Endothelial cell of umbilical vein (primary cell): ENCODE measurements at regions not wholly inside any gene's neighbourhood (a gene's known extent, or its start where the extent isn't known, plus 50 kb on each side); places are given as distances from the start of the nearest gene placed in this dataset.

Experiments used
- BruUV-seq: library from RNA; stranded (reverse); fragments of 400-500 nt; replicated peaks from 2 replicates; lab custom pipeline; 2021; lab: Mats Ljungman, UMichigan
- CTCF ChIA-PET: fragments of 300-600, 350-600 bp; sonication (Branson Sonifier 250); formaldehyde crosslinking; loops from one replicate; lab custom pipeline; 2021; ENCODE audit warnings: antibody characterized with exemption, inconsistent platforms; lab: Charles Lee
- POLR2A ChIA-PET: fragments of 300-600, 350-600 bp; sonication (Branson Sonifier 250); formaldehyde crosslinking; loops from one replicate; lab custom pipeline; 2021; ENCODE audit warnings: antibody characterized with exemption, inconsistent platforms; lab: Charles Lee
- DNase-seq: peaks from one replicate; pipeline ENCODE4 v3.0.0-alpha.2; 2011; ENCODE audit warnings: low read depth, low spot score
- FAIRE-seq: peaks from 2 replicates; lab custom pipeline; 2011; peaks lifted over from hg19 to GRCh38; lab: Jason Lieb, UNC
- H2AFZ ChIP-seq: 2 replicates; pipeline ENCODE4 v1.6.0; 2012; ENCODE audit warnings: low read depth, low read length, control low read depth, inconsistent platforms
- H3K27ac ChIP-seq: 2 replicates; pipeline ENCODE4 v1.5.1; 2011; ENCODE audit warnings: low read depth, mild to moderate bottlenecking, control low read depth, low read length, moderate library complexity; ENCODE audit not compliant: insufficient read depth
- H3K27me3 ChIP-seq, 2 experiments: 2 replicates each; pipeline versions ENCODE4 v1.6.0 to v1.6.1; 2011; ENCODE audit warnings: low read length in 2 of 2, mixed read lengths in 1 of 2; ENCODE audit not compliant: control insufficient read depth in 2 of 2, insufficient read depth in 2 of 2
- H3K36me3 ChIP-seq, 2 experiments: 2 replicates in 1 of 2; 3 replicates in 1 of 2; pipeline ENCODE4 v1.5.1; 2011; ENCODE audit warnings: low read length in 2 of 2, mild to moderate bottlenecking in 1 of 2, moderate library complexity in 1 of 2; ENCODE audit not compliant: control insufficient read depth in 2 of 2, insufficient read depth in 2 of 2; ENCODE audit errors: extremely low read depth in 1 of 2
- H3K4me1 ChIP-seq: 3 replicates; pipeline ENCODE4 v1.5.1; 2011; ENCODE audit warnings: mild to moderate bottlenecking, low read length; ENCODE audit not compliant: control insufficient read depth, insufficient read depth; ENCODE audit errors: extremely low read depth
- H3K4me2 ChIP-seq: 2 replicates; pipeline ENCODE4 v1.6.1; 2011; ENCODE audit warnings: low read length, control low read depth, mixed read lengths; ENCODE audit not compliant: insufficient read depth
- H3K4me3 ChIP-seq, 3 experiments: fragments of 200-600 bp in 1 of 3; sonication (generic), shearing (Covaris generic) in 1 of 3; replicated peaks in 1 of 3; 2 replicates each; pipeline ENCODE4 v1.5.1; 2011 to 2016; ENCODE audit warnings: control low read depth in 3 of 3, low read length in 3 of 3, mild to moderate bottlenecking in 2 of 3, inconsistent platforms in 1 of 3, low read depth in 1 of 3, moderate library complexity in 1 of 3; ENCODE audit not compliant: insufficient read depth in 1 of 3
- H3K79me2 ChIP-seq: 2 replicates; pipeline ENCODE4 v1.6.0; 2012; ENCODE audit warnings: low read length, inconsistent platforms; ENCODE audit not compliant: control insufficient read depth, insufficient read depth
- H3K9ac ChIP-seq: replicated peaks from 2 replicates; pipeline ENCODE3; 2011; ENCODE audit warnings: low read length, control low read depth; ENCODE audit not compliant: insufficient read depth; ENCODE audit errors: extremely low read depth
- H3K9me1 ChIP-seq: replicated peaks from 3 replicates; pipeline ENCODE4 v1.6.0; 2011; ENCODE audit warnings: mild to moderate bottlenecking, low read length; ENCODE audit not compliant: control insufficient read depth, insufficient read depth; ENCODE audit errors: extremely low read depth
- H3K9me3 ChIP-seq: replicated peaks from 2 replicates; pipeline ENCODE4 v1.5.1; 2012; ENCODE audit warnings: low read length, inconsistent platforms; ENCODE audit not compliant: control insufficient read depth, insufficient read depth
- H4K20me1 ChIP-seq: replicated peaks from 2 replicates; pipeline ENCODE3; 2011; ENCODE audit warnings: mild to moderate bottlenecking, low read length; ENCODE audit not compliant: control insufficient read depth, insufficient read depth; ENCODE audit errors: extremely low read depth
- CTCF ChIP-seq, 2 donors: IDR thresholded peaks; 1 replicate in 1 of 2; 2 replicates in 1 of 2; pipeline ENCODE4 v1.5.1; 2011; ENCODE audit warnings: low read length in 2 of 2, mild to moderate bottlenecking in 2 of 2, moderate library complexity in 2 of 2, control low read depth in 1 of 2, inconsistent platforms in 1 of 2, low read depth in 1 of 2; ENCODE audit not compliant: insufficient read depth in 1 of 2; ENCODE audit errors: extremely low read depth in 1 of 2
- EZH2 ChIP-seq: IDR thresholded peaks from 2 replicates; pipeline ENCODE4 v1.6.1; 2012; ENCODE audit warnings: borderline replicate concordance, low read depth, mild to moderate bottlenecking, moderate library complexity, low read length, inconsistent platforms; ENCODE audit not compliant: severe bottlenecking
- FOS ChIP-seq: IDR thresholded peaks from 2 replicates; pipeline ENCODE4 v1.6.1; 2011; ENCODE audit warnings: mild to moderate bottlenecking, low read length, moderate library complexity, borderline replicate concordance; ENCODE audit not compliant: insufficient read depth
- GATA2 ChIP-seq: IDR thresholded peaks from 2 replicates; pipeline ENCODE4 v1.7.0; 2011; ENCODE audit warnings: low read depth, mild to moderate bottlenecking, moderate library complexity, mixed read lengths, low read length; ENCODE audit not compliant: insufficient read length, insufficient read depth
- JUN ChIP-seq: IDR thresholded peaks from 2 replicates; pipeline ENCODE4 v1.6.1; 2011; ENCODE audit warnings: borderline replicate concordance, low read depth; ENCODE audit not compliant: insufficient read length, insufficient read depth
- MAX ChIP-seq: IDR thresholded peaks from 2 replicates; pipeline ENCODE4 v1.6.1; 2011; ENCODE audit not compliant: insufficient read depth, insufficient read length
- MYC ChIP-seq: IDR thresholded peaks from one replicate; pipeline ENCODE4 v1.6.1; 2011; ENCODE audit warnings: mild to moderate bottlenecking, low read depth, low read length
- POLR2A ChIP-seq: IDR thresholded peaks from 2 replicates; pipeline ENCODE4 v1.6.1; 2012; ENCODE audit warnings: low read depth, mild to moderate bottlenecking, control low read depth, low read length
- POLR2AphosphoS5 ChIP-seq: IDR thresholded peaks from 2 replicates; pipeline ENCODE4 v1.6.1; 2012; ENCODE audit warnings: low read depth, mild to moderate bottlenecking, control low read depth, low read length, moderate library complexity; ENCODE audit not compliant: insufficient read depth
- dilution Hi-C: fragments of 300-500 bp; cut with MboI; formaldehyde crosslinking; loops from one replicate; pipeline ENCODE4 v1.15.0; 2019; ENCODE audit warnings: low sequenced_read_pairs; ENCODE audit not compliant: extremely low pct_ligation_motif_present
- intact Hi-C: fragments of 100-400 bp; cut with micrococcal nuclease; formaldehyde crosslinking; loops from one replicate; pipeline ENCODE4 v1.10.0; 2022

GRCh38 chr1:88029899-88030298 lies 654.2 kb upstream of the PKN2 start:
- Histone ChIP-seq H3K4me1 (no peaks in the 10 kb centered on the region), H3K27ac (no peak overlapping the region), H3K9ac (no peak overlapping the region), H3K79me2 (no peaks in the 10 kb centered on the region), H4K20me1 (no peaks in the 10 kb centered on the region), H3K27me3 (no peaks in the 10 kb centered on the region), H2AFZ (no peak overlapping the region), H3K9me3 (no peaks in the 10 kb centered on the region), H3K4me2 (no peak overlapping the region), H3K36me3 (no peaks in the 10 kb centered on the region), H3K4me3 (no peak overlapping the region), H3K9me1 (no peaks in the 10 kb centered on the region)
- no peak for DNase-seq
- CTCF ChIA-PET = interaction anchor here (0.7 to 1.5 kb wide), 4 partner anchors 8 to 62 kb away, joined by 3 to 4 read pairs (median 4); no protein-coding TSS in a partner anchor
- no TSS peak for BruUV-seq
- intact Hi-C loops = no loop called here
- dilution Hi-C loops = no loop called here
- TF ChIP-seq MYC = no peak
- TF ChIP-seq MAX = no peak
- TF ChIP-seq EZH2 = no peak
- no peak for TF ChIP-seq GATA2
- TF ChIP-seq POLR2AphosphoS5 = no peak
- TF ChIP-seq JUN = no peak
- no peak for TF ChIP-seq FOS
- TF ChIP-seq POLR2A = no peak
- TF ChIP-seq CTCF (IDR thresholded peaks at IDR 0.05; ENCODE audit: extremely low read depth in 1 of 2, insufficient read depth in 1 of 2, low read depth in 1 of 2, low read length in 2 of 2) = no peak
- no peak for FAIRE-seq
- POLR2A ChIA-PET = no interaction called here
